ENCODE measurements at regions not wholly inside any gene's neighbourhood (a gene's known extent, or its start where the extent isn't known, plus 50 kb on each side); places are given as distances from the start of the nearest gene placed in this dataset.

DNA sequence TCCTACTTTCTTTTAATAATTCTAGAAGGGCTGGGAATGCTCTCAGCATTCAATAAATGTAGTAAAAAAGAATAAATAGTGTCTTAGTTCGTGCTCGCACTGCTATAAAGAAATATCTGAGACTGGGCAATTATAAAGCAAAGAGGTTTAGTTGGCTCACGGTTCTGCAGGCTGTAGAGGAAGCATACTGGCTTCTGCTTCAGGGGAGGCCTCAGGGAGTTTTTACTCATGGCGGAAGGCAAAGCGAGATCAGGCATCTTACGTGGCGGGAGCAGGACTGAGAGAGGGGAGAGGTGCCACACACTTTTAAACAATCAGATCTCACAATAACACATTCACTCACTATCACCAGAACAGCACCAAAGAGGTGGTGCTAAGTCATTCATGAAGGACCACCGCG lies 103.0 kb upstream of the UBE2E2 start:
- TF ChIP-seq, protein P1, sequence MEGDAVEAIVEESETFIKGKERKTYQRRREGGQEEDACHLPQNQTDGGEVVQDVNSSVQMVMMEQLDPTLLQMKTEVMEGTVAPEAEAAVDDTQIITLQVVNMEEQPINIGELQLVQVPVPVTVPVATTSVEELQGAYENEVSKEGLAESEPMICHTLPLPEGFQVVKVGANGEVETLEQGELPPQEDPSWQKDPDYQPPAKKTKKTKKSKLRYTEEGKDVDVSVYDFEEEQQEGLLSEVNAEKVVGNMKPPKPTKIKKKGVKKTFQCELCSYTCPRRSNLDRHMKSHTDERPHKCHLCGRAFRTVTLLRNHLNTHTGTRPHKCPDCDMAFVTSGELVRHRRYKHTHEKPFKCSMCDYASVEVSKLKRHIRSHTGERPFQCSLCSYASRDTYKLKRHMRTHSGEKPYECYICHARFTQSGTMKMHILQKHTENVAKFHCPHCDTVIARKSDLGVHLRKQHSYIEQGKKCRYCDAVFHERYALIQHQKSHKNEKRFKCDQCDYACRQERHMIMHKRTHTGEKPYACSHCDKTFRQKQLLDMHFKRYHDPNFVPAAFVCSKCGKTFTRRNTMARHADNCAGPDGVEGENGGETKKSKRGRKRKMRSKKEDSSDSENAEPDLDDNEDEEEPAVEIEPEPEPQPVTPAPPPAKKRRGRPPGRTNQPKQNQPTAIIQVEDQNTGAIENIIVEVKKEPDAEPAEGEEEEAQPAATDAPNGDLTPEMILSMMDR (conservative IDR thresholded peaks at IDR 0.05): no peak
- H3K27ac ChIP-seq: no peak overlapping the region

DNA sequence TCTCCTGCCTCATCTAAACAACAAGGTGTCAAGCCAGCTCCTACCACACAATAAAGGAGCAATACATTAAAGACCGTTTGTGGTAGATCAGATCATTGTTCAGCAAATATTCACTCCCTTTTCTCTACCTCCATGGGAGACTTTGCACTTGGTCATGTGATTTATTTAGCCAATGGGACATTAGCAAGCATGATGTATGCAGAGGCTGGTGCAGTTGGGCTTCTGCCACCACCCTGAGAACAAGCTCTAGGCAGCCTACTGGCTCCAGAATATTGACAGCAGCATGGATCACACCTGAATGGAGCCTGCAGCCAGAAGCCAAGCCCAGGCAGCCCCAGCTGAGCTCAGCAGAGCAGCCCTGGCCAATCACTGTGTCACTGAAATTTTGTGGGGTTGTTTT lies 99.4 kb upstream of the UBE2E2 start:
- H3K27ac ChIP-seq: no peak overlapping the region
- TF ChIP-seq, protein P1 (conservative IDR thresholded peaks at IDR 0.05): no peak

DNA sequence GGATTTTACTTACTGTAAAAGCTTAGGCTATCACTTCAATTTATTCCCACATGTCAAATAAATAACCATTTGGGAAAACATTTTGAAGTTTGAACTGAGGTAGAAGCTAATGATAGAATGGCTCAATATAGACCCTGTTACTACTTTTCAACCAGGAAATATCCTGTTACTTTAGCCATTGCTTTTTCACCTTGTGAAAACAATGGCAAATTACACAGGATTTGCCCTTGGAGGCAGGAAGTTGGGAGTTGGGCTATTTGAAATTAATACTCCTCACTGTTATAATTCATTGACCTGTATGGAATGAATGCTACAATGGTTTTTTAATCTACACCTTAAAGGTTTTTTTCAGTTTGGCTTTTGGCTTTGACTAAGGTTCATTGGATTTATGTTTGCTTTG lies 98.1 kb upstream of the UBE2E2 start:
- H3K27ac ChIP-seq: no peak overlapping the region
- TF ChIP-seq, protein P1 (conservative IDR thresholded peaks at IDR 0.05): no peak

DNA sequence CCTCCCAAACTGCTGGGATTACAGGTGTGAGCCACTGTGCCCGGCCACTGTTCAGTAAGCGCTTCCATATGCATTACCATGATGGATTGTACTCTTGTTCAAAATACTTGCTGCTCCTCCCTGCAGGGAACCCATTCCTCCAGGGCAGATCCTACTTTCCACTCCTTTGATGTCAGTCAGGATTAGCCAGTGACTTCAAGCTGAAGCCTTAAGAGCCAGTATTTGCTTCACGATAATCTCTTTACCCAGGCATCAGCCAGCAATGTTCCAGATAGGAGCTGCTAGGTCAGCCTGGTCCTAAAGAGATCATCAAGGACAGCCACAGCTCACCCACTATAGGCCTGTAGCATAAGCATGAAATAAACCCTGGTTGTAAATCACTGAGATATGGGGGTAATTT lies 96.5 kb upstream of the UBE2E2 start:
- no peak overlapping the region for H3K27ac ChIP-seq
- TF ChIP-seq, protein P1 (conservative IDR thresholded peaks at IDR 0.05): no peak

DNA sequence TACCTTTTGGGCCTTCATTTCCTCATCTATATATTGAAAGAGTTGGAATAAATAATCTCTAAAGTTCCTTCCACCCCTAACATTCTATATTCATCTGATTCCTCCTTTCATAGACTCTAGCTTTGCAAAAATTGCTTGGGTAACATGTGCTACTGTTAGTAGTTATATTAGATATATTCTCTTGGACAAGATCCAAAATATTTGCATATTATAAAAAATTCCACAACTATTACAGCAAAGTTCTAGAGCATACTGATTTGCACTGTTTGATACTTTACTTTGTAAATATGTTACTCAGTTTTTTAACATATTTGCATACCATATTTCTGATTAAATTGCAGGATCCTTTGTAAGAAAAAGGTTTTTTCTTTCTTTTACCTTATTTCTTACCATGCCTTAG lies 95.9 kb upstream of the UBE2E2 start:
- H3K27ac ChIP-seq: no peak overlapping the region
- TF ChIP-seq, protein P1 (conservative IDR thresholded peaks at IDR 0.05): no peak

DNA sequence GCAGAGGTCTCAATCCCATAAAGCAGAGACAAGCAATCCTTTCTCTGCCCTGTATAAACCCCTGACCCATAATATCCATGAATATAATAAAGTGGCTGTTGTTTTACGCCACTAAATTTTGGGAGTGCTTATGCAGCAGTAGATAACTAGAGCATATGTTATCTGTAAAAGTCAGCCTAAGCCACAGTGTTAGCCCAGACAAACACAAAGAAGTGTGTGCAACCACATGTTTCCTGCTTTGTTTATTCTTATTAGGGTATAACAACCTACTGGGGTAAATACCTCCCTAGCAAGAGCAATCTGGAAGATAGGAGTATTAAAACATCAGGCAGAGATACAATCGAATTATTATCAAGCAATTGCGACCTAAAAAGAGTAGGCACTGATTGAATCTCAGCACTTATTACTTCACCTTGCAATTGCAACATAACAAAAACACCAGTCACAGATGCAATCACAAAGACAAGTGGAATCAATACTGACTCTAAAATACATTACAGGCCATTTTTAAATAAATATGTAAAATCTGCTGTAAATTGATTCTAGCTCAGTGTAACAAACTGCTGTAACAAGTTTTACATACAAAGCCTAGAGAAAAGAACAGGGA lies 94.6 kb upstream of the UBE2E2 start:
- no peak overlapping the region for H3K27ac ChIP-seq
- TF ChIP-seq, protein P1 (conservative IDR thresholded peaks at IDR 0.05): no peak

DNA sequence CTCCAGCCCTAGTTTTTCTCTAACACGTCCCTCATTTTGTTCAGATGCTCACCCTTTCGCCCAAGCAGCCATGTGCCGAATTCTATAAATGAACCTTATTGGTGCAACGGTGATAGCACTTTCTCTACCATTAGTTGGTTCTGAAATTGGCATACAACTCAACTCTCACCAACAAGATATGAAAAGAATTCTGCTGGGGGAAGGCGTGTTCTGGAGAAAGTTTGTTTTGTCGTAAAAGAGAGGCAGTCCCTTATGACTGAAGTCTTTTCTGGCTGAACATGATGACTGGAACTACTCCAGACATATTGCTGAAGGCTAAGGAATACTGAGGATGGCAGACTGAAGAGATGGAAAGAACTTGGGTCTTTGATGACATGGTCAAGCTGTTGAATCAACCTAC lies 91.8 kb upstream of the UBE2E2 start:
- no peak overlapping the region; the same call in 1 of the 2 replicates for H3K27ac ChIP-seq
- TF ChIP-seq, protein P1 (conservative IDR thresholded peaks at IDR 0.05): no peak
